ENCODE measurements at regions not wholly inside any gene's neighbourhood (a gene's known extent, or its start where the extent isn't known, plus 50 kb on each side); places are given as distances from the start of the nearest gene placed in this dataset.

DNA sequence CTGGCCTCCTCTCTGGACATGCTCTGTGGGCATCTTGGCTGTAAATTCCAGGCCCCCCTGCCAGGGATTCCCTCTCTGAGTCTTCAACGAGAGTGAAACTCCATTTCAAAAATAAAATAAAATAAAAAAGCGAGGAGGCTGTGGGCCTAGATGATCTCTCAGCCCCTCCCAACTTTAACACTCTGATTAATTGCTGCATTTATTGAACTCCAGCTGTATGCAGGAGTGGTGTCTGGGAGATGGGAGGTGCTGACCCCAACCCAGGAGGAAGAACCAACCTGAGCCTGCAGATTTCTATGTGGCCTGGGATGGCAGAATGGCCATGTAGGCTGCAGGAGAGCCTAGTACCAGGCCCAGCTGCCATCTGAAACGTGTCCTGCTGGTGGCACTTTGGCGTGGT, 154.5 kb upstream of the IER5L start:
- RAD21 ChIA-PET (ENCODE audit: low non-redundant PET in 1 of 2, low total read pairs in 2 of 2, uncharacterized antibody in 2 of 2, unreplicated experiment in 2 of 2), result no interaction called here
- Histone ChIP-seq H3K4me2 (ENCODE audit: low read length) (peak overlapping the region; percentile 25), H3K9me2 (ENCODE audit: insufficient read depth) (no peaks in the 10 kb centered on the region), H3K9me3 (ENCODE audit: control insufficient read depth in 1 of 2, insufficient read depth in 1 of 2, low read depth in 1 of 2, low read length in 2 of 2) (peaks cover 0 to 18% of the 10 kb centered on the region in 2 experiments; a peak in 1 of 4 replicates), H3K9ac (ENCODE audit: low read length) (0 out of 2 replicates have a peak overlapping the region, but pooled peaks have one; percentile 12), H3K27ac (ENCODE audit: low read depth, low read length) (peak overlapping the region; percentile 100), H3K27me3 (ENCODE audit: insufficient read depth, low read length) (no peaks in the 10 kb centered on the region), H2AFZ (ENCODE audit: low read depth, low read length, poor library complexity, severe bottlenecking) (no peak overlapping the region), H3K4me3 (replicated peaks in 1 of 2; ENCODE audit: low read depth in 1 of 2, low read length in 2 of 2) (no peak overlapping the region), H3K36me3 (ENCODE audit: control insufficient read depth in 1 of 2, insufficient read depth in 2 of 2, low read length in 2 of 2) (no peaks in the 10 kb centered on the region), H3K4me1 (ENCODE audit: control insufficient read depth in 1 of 2, insufficient read depth in 2 of 2, low read length in 2 of 2) (peaks cover 45 to 63% of the 10 kb centered on the region in 2 experiments), H3K79me2 (ENCODE audit: insufficient read depth, low read length) (no peaks in the 10 kb centered on the region), H4K20me1 (ENCODE audit: insufficient read depth) (no peaks in the 10 kb centered on the region)
- DNase-seq (ENCODE audit: low read depth, low spot score) (no peak), ATAC-seq (no peak)
- CTCF ChIA-PET, result no interaction called here
- BruUV-seq (replicated peaks), result no TSS peak
- intact Hi-C loops (cut with micrococcal nuclease), result loop anchor here (5.0 kb wide), 1 partner anchor 155 kb away; no protein-coding TSS in a partner anchor
- no peak for TF ChIP-seq RAD21 (IDR thresholded peaks at IDR 0.05; ENCODE audit: low read depth)
- TF ChIP-seq, protein P1, sequence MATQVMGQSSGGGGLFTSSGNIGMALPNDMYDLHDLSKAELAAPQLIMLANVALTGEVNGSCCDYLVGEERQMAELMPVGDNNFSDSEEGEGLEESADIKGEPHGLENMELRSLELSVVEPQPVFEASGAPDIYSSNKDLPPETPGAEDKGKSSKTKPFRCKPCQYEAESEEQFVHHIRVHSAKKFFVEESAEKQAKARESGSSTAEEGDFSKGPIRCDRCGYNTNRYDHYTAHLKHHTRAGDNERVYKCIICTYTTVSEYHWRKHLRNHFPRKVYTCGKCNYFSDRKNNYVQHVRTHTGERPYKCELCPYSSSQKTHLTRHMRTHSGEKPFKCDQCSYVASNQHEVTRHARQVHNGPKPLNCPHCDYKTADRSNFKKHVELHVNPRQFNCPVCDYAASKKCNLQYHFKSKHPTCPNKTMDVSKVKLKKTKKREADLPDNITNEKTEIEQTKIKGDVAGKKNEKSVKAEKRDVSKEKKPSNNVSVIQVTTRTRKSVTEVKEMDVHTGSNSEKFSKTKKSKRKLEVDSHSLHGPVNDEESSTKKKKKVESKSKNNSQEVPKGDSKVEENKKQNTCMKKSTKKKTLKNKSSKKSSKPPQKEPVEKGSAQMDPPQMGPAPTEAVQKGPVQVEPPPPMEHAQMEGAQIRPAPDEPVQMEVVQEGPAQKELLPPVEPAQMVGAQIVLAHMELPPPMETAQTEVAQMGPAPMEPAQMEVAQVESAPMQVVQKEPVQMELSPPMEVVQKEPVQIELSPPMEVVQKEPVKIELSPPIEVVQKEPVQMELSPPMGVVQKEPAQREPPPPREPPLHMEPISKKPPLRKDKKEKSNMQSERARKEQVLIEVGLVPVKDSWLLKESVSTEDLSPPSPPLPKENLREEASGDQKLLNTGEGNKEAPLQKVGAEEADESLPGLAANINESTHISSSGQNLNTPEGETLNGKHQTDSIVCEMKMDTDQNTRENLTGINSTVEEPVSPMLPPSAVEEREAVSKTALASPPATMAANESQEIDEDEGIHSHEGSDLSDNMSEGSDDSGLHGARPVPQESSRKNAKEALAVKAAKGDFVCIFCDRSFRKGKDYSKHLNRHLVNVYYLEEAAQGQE (IDR thresholded peaks at IDR 0.05; ENCODE audit: low read depth), result no peak
- POLR2A ChIA-PET, result interaction anchor here (0.6 to 1.4 kb wide), 3 partner anchors 155 to 623 kb away, joined by 3 to 7 read pairs (median 3); partner anchors contain the start of gene IER5L

DNA sequence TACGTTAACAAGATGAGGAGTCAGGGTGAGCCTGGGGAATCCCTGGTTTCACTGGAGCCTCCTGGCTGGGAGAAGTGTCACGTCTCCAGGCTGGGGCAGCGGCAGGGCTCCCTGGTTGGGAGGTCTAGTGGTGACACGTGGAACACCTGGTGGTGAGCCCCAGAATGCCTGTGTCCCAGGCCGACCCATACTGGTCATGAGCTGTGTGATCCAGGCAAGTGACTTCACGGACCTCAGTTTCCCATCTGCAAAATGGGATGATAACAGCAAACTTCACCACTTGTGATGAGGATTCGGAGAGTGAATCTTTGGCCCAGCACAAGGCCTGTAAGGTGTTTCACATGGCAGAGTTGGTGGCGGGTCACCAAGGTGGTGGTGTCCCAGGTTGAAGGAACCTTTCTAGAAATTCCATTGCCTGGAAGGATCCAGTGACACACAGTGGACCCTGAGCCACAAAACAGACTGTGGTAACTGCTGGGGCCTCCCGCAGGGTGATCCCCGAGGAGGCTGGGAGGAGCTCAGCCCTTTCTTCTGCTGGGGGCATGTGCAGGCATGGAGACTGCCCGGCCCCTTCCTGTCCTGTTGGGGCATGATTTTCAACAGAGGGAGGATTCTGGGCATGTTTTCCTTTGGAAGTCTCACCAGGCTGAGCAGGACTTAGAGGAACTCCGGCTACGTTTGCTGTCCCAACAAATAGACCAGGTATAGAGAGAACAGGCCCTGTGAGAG, 153.9 kb upstream of the IER5L start:
- TF ChIP-seq, protein P2, sequence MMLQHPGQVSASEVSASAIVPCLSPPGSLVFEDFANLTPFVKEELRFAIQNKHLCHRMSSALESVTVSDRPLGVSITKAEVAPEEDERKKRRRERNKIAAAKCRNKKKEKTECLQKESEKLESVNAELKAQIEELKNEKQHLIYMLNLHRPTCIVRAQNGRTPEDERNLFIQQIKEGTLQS (IDR thresholded peaks at IDR 0.05), result no peak
- TF ChIP-seq FOSL1 (IDR thresholded peaks at IDR 0.05; ENCODE audit: low read depth), result no peak
- TF ChIP-seq, protein P3, sequence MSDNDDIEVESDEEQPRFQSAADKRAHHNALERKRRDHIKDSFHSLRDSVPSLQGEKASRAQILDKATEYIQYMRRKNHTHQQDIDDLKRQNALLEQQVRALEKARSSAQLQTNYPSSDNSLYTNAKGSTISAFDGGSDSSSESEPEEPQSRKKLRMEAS (IDR thresholded peaks at IDR 0.05), result no peak
- TF ChIP-seq YY1 (IDR thresholded peaks at IDR 0.05; ENCODE audit: extremely low read depth, insufficient replicate concordance, low read depth, low read length), result no peak
- no peak for TF ChIP-seq SP1 (IDR thresholded peaks at IDR 0.05; ENCODE audit: low read depth)
- no peak for TF ChIP-seq ELF1 (IDR thresholded peaks at IDR 0.05; ENCODE audit: borderline replicate concordance, low read depth)
- no peak for TF ChIP-seq RAD21 (IDR thresholded peaks at IDR 0.05; ENCODE audit: low read depth)
- Histone ChIP-seq H4K20me1 (ENCODE audit: insufficient read depth) (no peaks in the 10 kb centered on the region), H3K36me3 (ENCODE audit: control insufficient read depth in 1 of 2, insufficient read depth in 2 of 2, low read length in 2 of 2) (no peaks in the 10 kb centered on the region), H3K4me3 (replicated peaks in 1 of 2; ENCODE audit: low read depth in 1 of 2, low read length in 2 of 2) (no peak overlapping the region), H3K9ac (ENCODE audit: low read length) (no peak overlapping the region), H3K4me2 (ENCODE audit: low read length) (no peak overlapping the region; the same call in 1 of the 2 replicates), H3K79me2 (ENCODE audit: insufficient read depth, low read length) (no peaks in the 10 kb centered on the region), H3K9me3 (ENCODE audit: control insufficient read depth in 1 of 2, insufficient read depth in 1 of 2, low read depth in 1 of 2, low read length in 2 of 2) (peaks cover 0 to 18% of the 10 kb centered on the region in 2 experiments; a peak in 1 of 4 replicates), H3K4me1 (ENCODE audit: control insufficient read depth in 1 of 2, insufficient read depth in 2 of 2, low read length in 2 of 2) (peaks cover 43 to 57% of the 10 kb centered on the region in 2 experiments), H3K9me2 (ENCODE audit: insufficient read depth) (no peaks in the 10 kb centered on the region), H3K27ac (ENCODE audit: low read depth, low read length) (peak overlapping the region; percentile 100), H2AFZ (ENCODE audit: low read depth, low read length, poor library complexity, severe bottlenecking) (no peak overlapping the region), H3K27me3 (ENCODE audit: insufficient read depth, low read length) (no peaks in the 10 kb centered on the region)
- ChIA-PET CTCF (no interaction called here), RAD21 (ENCODE audit: low non-redundant PET in 1 of 2, low total read pairs in 2 of 2, uncharacterized antibody in 2 of 2, unreplicated experiment in 2 of 2) (no interaction called here), POLR2A (interaction anchor here (0.6 to 1.4 kb wide), 3 partner anchors 154 to 623 kb away, joined by 3 to 7 read pairs (median 3); partner anchors contain the start of gene IER5L)
- intact Hi-C loops (cut with micrococcal nuclease), result loop anchor here (5.0 kb wide), 1 partner anchor 155 kb away; no protein-coding TSS in a partner anchor
- ATAC-seq (no peak), DNase-seq (ENCODE audit: low read depth, low spot score) (no peak)
- BruUV-seq (replicated peaks), result no TSS peak
